H1 (cell line): ENCODE measurements at regions not wholly inside any gene's neighbourhood (a gene's known extent, or its start where the extent isn't known, plus 50 kb on each side); places are given as distances from the start of the nearest gene placed in this dataset.

Experiments used
- CTCF ChIA-PET: fragments of 300-600 bp; sonication (Branson Sonifier 250); formaldehyde crosslinking; loops from one replicate; lab custom pipeline; 2021; ENCODE audit not compliant: partially characterized antibody; lab: Charles Lee
- POLR2A ChIA-PET: fragments of 300-600 bp; sonication (Branson Sonifier 250); formaldehyde crosslinking; loops from one replicate; lab custom pipeline; 2021; ENCODE audit warnings: inconsistent platforms; ENCODE audit not compliant: partially characterized antibody; lab: Charles Lee
- DNase-seq, 2 experiments: peaks; one replicate each; pipeline versions ENCODE4 v3.0.0 to v3.0.0-alpha.2; 2010 to 2022; ENCODE audit warnings: low spot score in 2 of 2, low read depth in 1 of 2, mixed read lengths in 1 of 2
- FAIRE-seq: peaks from 2 replicates; lab custom pipeline; 2011; peaks lifted over from hg19 to GRCh38; lab: Jason Lieb, UNC
- H2AFZ ChIP-seq: 2 replicates; pipeline ENCODE4 v1.8.1; 2012; ENCODE audit warnings: low read length, inconsistent platforms
- H2AK5ac ChIP-seq: 2 replicates; pipeline ENCODE4 v1.6.1; 2013; ENCODE audit warnings: low read depth, low read length
- H2BK120ac ChIP-seq: replicated peaks from 2 replicates; pipeline ENCODE3; 2013; ENCODE audit warnings: low read depth, low read length, inconsistent platforms
- H2BK12ac ChIP-seq: 2 replicates; pipeline ENCODE4 v1.6.1; 2013; ENCODE audit warnings: low read depth, low read length
- H2BK15ac ChIP-seq: 2 replicates; pipeline ENCODE4 v1.6.1; 2013; ENCODE audit warnings: low read length
- H2BK20ac ChIP-seq: 2 replicates; pipeline ENCODE4 v1.6.1; 2013; ENCODE audit warnings: low read length
- H2BK5ac ChIP-seq: 2 replicates; pipeline ENCODE4 v1.6.1; 2013; ENCODE audit warnings: low read depth, low read length
- H3K14ac ChIP-seq: 2 replicates; pipeline ENCODE4 v1.6.1; 2013; ENCODE audit warnings: inconsistent platforms; ENCODE audit not compliant: insufficient read length
- H3K18ac ChIP-seq: 2 replicates; pipeline ENCODE4 v1.6.1; 2013; ENCODE audit warnings: low read length; ENCODE audit errors: extremely low read depth
- H3K23ac ChIP-seq: 2 replicates; pipeline ENCODE4 v1.6.1; 2013; ENCODE audit warnings: inconsistent platforms; ENCODE audit not compliant: insufficient read length
- H3K23me2 ChIP-seq: 2 replicates; pipeline ENCODE4 v1.6.1; 2013; ENCODE audit warnings: low read depth, low read length
- H3K27ac ChIP-seq: 2 replicates; pipeline ENCODE4 v1.6.1; 2011; ENCODE audit warnings: low read depth, low read length, inconsistent platforms
- H3K27me3 ChIP-seq, 4 experiments: replicated peaks in 1 of 4; 1 replicate in 1 of 4; 2 replicates in 3 of 4; pipeline versions ENCODE4 v1.6.1 to v1.8.1; 2011 to 2013; ENCODE audit warnings: low read length in 3 of 4, mild to moderate bottlenecking in 3 of 4, inconsistent platforms in 2 of 4, mixed read lengths in 2 of 4, moderate library complexity in 1 of 4; ENCODE audit not compliant: control insufficient read depth in 3 of 4, insufficient read depth in 3 of 4; ENCODE audit errors: extremely low read depth in 1 of 4
- H3K36me3 ChIP-seq, 4 experiments: 2 replicates each; pipeline versions ENCODE4 v1.6.1 to v1.8.1; 2011 to 2013; ENCODE audit warnings: mild to moderate bottlenecking in 4 of 4, low read length in 3 of 4, moderate library complexity in 2 of 4, control low read depth in 1 of 4, inconsistent platforms in 1 of 4; ENCODE audit not compliant: insufficient read depth in 4 of 4, control insufficient read depth in 2 of 4
- H3K4ac ChIP-seq: replicated peaks from 2 replicates; pipeline ENCODE3; 2013; ENCODE audit warnings: low read length, low read depth, mixed read lengths, inconsistent platforms; ENCODE audit not compliant: insufficient read length
- H3K4me1 ChIP-seq, 4 experiments: replicated peaks in 1 of 4; 1 replicate in 1 of 4; 2 replicates in 3 of 4; pipeline versions ENCODE4 v1.6.1 to v1.8.1; 2011 to 2013; ENCODE audit warnings: low read length in 3 of 4, inconsistent platforms in 2 of 4, mixed read lengths in 1 of 4; ENCODE audit not compliant: insufficient read depth in 4 of 4, control insufficient read depth in 3 of 4
- H3K4me2 ChIP-seq, 2 experiments: 2 replicates each; pipeline versions ENCODE4 v1.6.1 to v1.8.1; 2011 to 2013; ENCODE audit warnings: low read depth in 2 of 2, low read length in 2 of 2, control low read depth in 1 of 2, inconsistent platforms in 1 of 2, mild to moderate bottlenecking in 1 of 2; ENCODE audit not compliant: insufficient read depth in 1 of 2
- H3K4me3 ChIP-seq, 4 experiments: fragments of 200-600, 300-600 bp in 1 of 4; sonication (generic), shearing (Covaris generic), sonication (Bioruptor Twin) in 1 of 4; 2 replicates each; pipeline versions ENCODE4 v1.5.1 to v1.8.1; 2011 to 2016; ENCODE audit warnings: low read length in 4 of 4, low read depth in 3 of 4, control low read depth in 2 of 4, inconsistent platforms in 2 of 4, mild to moderate bottlenecking in 2 of 4, mixed read lengths in 1 of 4, moderate library complexity in 1 of 4; ENCODE audit not compliant: insufficient read depth in 2 of 4; ENCODE audit errors: extremely low read depth in 1 of 4
- H3K56ac ChIP-seq: replicated peaks from 2 replicates; pipeline ENCODE3; 2013; ENCODE audit warnings: low read depth, mild to moderate bottlenecking, mixed read lengths, low read length, inconsistent platforms; ENCODE audit not compliant: insufficient read length
- H3K79me1 ChIP-seq: 2 replicates; pipeline ENCODE4 v1.6.1; 2013; ENCODE audit warnings: low read depth, low read length, control low read depth
- H3K79me2 ChIP-seq, 2 experiments: 2 replicates each; pipeline versions ENCODE4 v1.6.1 to v1.8.1; 2012 to 2013; ENCODE audit warnings: low read length in 2 of 2, mild to moderate bottlenecking in 2 of 2, inconsistent platforms in 1 of 2; ENCODE audit not compliant: insufficient read depth in 2 of 2, control insufficient read depth in 1 of 2
- H3K9ac ChIP-seq, 4 experiments: replicated peaks in 1 of 4; 1 replicate in 1 of 4; 2 replicates in 3 of 4; pipeline versions ENCODE4 v1.6.1 to v1.8.1; 2011 to 2013; ENCODE audit warnings: low read depth in 3 of 4, low read length in 3 of 4, control low read depth in 2 of 4, mild to moderate bottlenecking in 2 of 4, moderate library complexity in 2 of 4, inconsistent platforms in 1 of 4; ENCODE audit errors: extremely low read depth in 1 of 4
- H3K9me3 ChIP-seq, 2 experiments: 2 replicates each; pipeline versions ENCODE4 v1.6.1 to v1.8.1; 2012 to 2013; ENCODE audit warnings: mild to moderate bottlenecking in 2 of 2, moderate library complexity in 2 of 2, control low read depth in 1 of 2, inconsistent platforms in 1 of 2, low read depth in 1 of 2, low read length in 1 of 2, mixed read lengths in 1 of 2; ENCODE audit not compliant: insufficient read depth in 2 of 2
- H4K20me1 ChIP-seq, 2 experiments: replicated peaks in 1 of 2; 2 replicates each; pipeline versions ENCODE3 to v1.8.1; 2011 to 2013; ENCODE audit warnings: inconsistent platforms in 2 of 2, low read length in 2 of 2, mild to moderate bottlenecking in 1 of 2; ENCODE audit not compliant: insufficient read depth in 2 of 2, control insufficient read depth in 1 of 2
- H4K5ac ChIP-seq: 2 replicates; pipeline ENCODE4 v1.6.1; 2013; ENCODE audit warnings: low read length, low read depth, mixed read lengths, inconsistent platforms; ENCODE audit not compliant: insufficient read length
- H4K8ac ChIP-seq: 2 replicates; pipeline ENCODE4 v1.8.0; 2013; ENCODE audit warnings: mild to moderate bottlenecking, moderate library complexity, low read length, inconsistent platforms; ENCODE audit not compliant: insufficient read depth; ENCODE audit errors: extremely low read depth
- H4K91ac ChIP-seq: replicated peaks from 2 replicates; pipeline ENCODE3; 2013; ENCODE audit warnings: low read length, mixed read lengths, inconsistent platforms; ENCODE audit not compliant: insufficient read length
- ASH2L ChIP-seq: fragments of 200-600, 300-600 bp; sonication (generic); IDR thresholded peaks from one replicate; pipeline ENCODE4 v1.7.1; 2017; ENCODE audit warnings: low read length
- BACH1 ChIP-seq: IDR thresholded peaks from 2 replicates; pipeline ENCODE4 v1.6.1; 2012; ENCODE audit warnings: low read length, improper control_type of control experiment
- BRCA1 ChIP-seq: IDR thresholded peaks from 2 replicates; pipeline ENCODE4 v1.6.1; 2012; ENCODE audit warnings: low read depth, low read length, improper control_type of control experiment
- CHD2 ChIP-seq: IDR thresholded peaks from 2 replicates; pipeline ENCODE4 v1.6.1; 2012; ENCODE audit warnings: low read length, improper control_type of control experiment
- CREB1 ChIP-seq: IDR thresholded peaks from 2 replicates; pipeline ENCODE4 v1.6.1; 2012; ENCODE audit warnings: inconsistent platforms
- CTBP2 ChIP-seq: IDR thresholded peaks from 2 replicates; pipeline ENCODE4 v1.7.0; 2011; ENCODE audit warnings: borderline replicate concordance, mild to moderate bottlenecking, moderate library complexity, mixed read lengths, low read length; ENCODE audit not compliant: insufficient read depth, insufficient read length
- GTF2F1 ChIP-seq: IDR thresholded peaks from 2 replicates; pipeline ENCODE4 v1.6.1; 2012; ENCODE audit warnings: low read depth, low read length, improper control_type of control experiment, borderline replicate concordance
- HDAC2 ChIP-seq, 2 experiments: fragments of 300-600 bp in 1 of 2; sonication (generic) in 1 of 2; IDR thresholded peaks; 2 replicates each; pipeline ENCODE4 v1.6.1; 2011 to 2012; ENCODE audit warnings: low read depth in 2 of 2, low read length in 2 of 2, mild to moderate bottlenecking in 2 of 2, moderate library complexity in 2 of 2, borderline replicate concordance in 1 of 2, inconsistent platforms in 1 of 2
- JUN ChIP-seq: IDR thresholded peaks from 2 replicates; pipeline ENCODE4 v1.6.1; 2011; ENCODE audit warnings: low read depth, mild to moderate bottlenecking, improper control_type of control experiment, low read length
- KDM1A ChIP-seq: fragments of 200-600, 300-600 bp; sonication (generic); IDR thresholded peaks from 2 replicates; pipeline ENCODE4 v1.7.1; 2016; ENCODE audit warnings: mild to moderate bottlenecking, low read length, borderline replicate concordance
- MAX ChIP-seq: IDR thresholded peaks from 2 replicates; pipeline ENCODE4 v1.6.1; 2012; ENCODE audit warnings: inconsistent platforms
- RBBP5 ChIP-seq: IDR thresholded peaks from 2 replicates; pipeline ENCODE4 v1.7.1; 2012; ENCODE audit warnings: low read depth, mild to moderate bottlenecking, inconsistent platforms, low read length, moderate library complexity, borderline replicate concordance
- RFX5 ChIP-seq: IDR thresholded peaks from 2 replicates; pipeline ENCODE4 v1.6.1; 2011; ENCODE audit warnings: low read depth, low read length, improper control_type of control experiment, borderline replicate concordance
- SIN3A ChIP-seq, 2 experiments: IDR thresholded peaks in 1 of 2; conservative IDR thresholded peaks in 1 of 2; 2 replicates each; pipeline ENCODE4 v1.6.1; 2011 to 2012; ENCODE audit warnings: low read length in 2 of 2, improper control_type of control experiment in 1 of 2, low read depth in 1 of 2, mild to moderate bottlenecking in 1 of 2
- SIRT6 ChIP-seq: IDR thresholded peaks from one replicate; pipeline ENCODE4 v1.7.1; 2012; ENCODE audit warnings: low read length, inconsistent platforms
- WGBS, 2 experiments: shearing (Covaris generic) in 1 of 2; methylation state at CpG; one replicate each; pipeline versions ENCODE4 v1.1.6 to v1.1.7; 2013 to 2015; ENCODE audit warnings: low lambda C conversion rate in 2 of 2, mixed read lengths in 2 of 2, inconsistent platforms in 1 of 2, low coverage in 1 of 2, missing lambda C conversion rate in 1 of 2; ENCODE audit not compliant: insufficient replicate concordance in 2 of 2, insufficient coverage in 1 of 2, insufficient read length in 1 of 2; ENCODE audit errors: extremely low coverage in 1 of 2, missing lambda C conversion rate in 1 of 2; 5-methylcytosine and 5-hydroxymethylcytosine counted together

GRCh38 chr4:151935411-151935810, 174.6 kb upstream of the GATB start:
- H2BK12ac ChIP-seq: no peak overlapping the region
- no peak overlapping the region for H4K91ac ChIP-seq
- no peaks in the 10 kb centered on the region for H3K9me3 ChIP-seq
- no peak overlapping the region for H2AK5ac ChIP-seq
- H3K27me3 ChIP-seq: no peaks in the 10 kb centered on the region
- WGBS, 2 experiments: 100% methylated on average over 1 of the region's 1 CpG; no CpG with 5 or more reads in 1 of the 2 experiments
- no peak overlapping the region for H2BK120ac ChIP-seq
- H2AFZ ChIP-seq: no peak overlapping the region
- H3K56ac ChIP-seq: no peak overlapping the region
- H3K4ac ChIP-seq: no peak overlapping the region
- DNase-seq (no peak), FAIRE-seq (no peak)
- H3K23ac ChIP-seq: no peak overlapping the region
- no peaks in the 10 kb centered on the region for H3K79me1 ChIP-seq
- no peak overlapping the region for H3K4me3 ChIP-seq
- ChIA-PET CTCF (no interaction called here), POLR2A (no interaction called here)
- H2BK5ac ChIP-seq: no peak overlapping the region
- no peaks in the 10 kb centered on the region for H4K20me1 ChIP-seq
- H3K4me1 ChIP-seq: no peaks in the 10 kb centered on the region; a peak in 1 of 7 replicates
- H2BK15ac ChIP-seq: no peak overlapping the region
- no peak overlapping the region for H4K5ac ChIP-seq
- no peaks in the 10 kb centered on the region for H3K79me2 ChIP-seq
- H3K36me3 ChIP-seq: no peaks in the 10 kb centered on the region
- H3K14ac ChIP-seq: no peak overlapping the region
- no peak overlapping the region for H3K9ac ChIP-seq
- H2BK20ac ChIP-seq: no peak overlapping the region
- no peak overlapping the region for H3K18ac ChIP-seq
- H4K8ac ChIP-seq: no peak overlapping the region
- H3K23me2 ChIP-seq: no peaks in the 10 kb centered on the region; the same call in 1 of the 2 replicates
- H3K27ac ChIP-seq: no peak overlapping the region
- no peak overlapping the region for H3K4me2 ChIP-seq
- no peak for TF ChIP-seq RBBP5
- no peak for TF ChIP-seq SIRT6
- no peak for TF ChIP-seq SIN3A (conservative IDR thresholded peaks at IDR 0.05 in 1 of 2, IDR thresholded peaks at IDR 0.05 in 1 of 2; ENCODE audit: low read depth in 1 of 2, low read length in 2 of 2)
- no peak for TF ChIP-seq HDAC2 (IDR thresholded peaks at IDR 0.05; ENCODE audit: borderline replicate concordance in 1 of 2, low read depth in 2 of 2, low read length in 2 of 2)
- TF ChIP-seq CTBP2: no peak
- no peak for TF ChIP-seq CREB1
- no peak for TF ChIP-seq RFX5
- TF ChIP-seq GTF2F1: no peak
- no peak for TF ChIP-seq JUN
- no peak for TF ChIP-seq BRCA1
- no peak for TF ChIP-seq KDM1A
- no peak for TF ChIP-seq CHD2
- no peak for TF ChIP-seq ASH2L
- TF ChIP-seq MAX: no peak
- TF ChIP-seq BACH1: no peak
